Uterus (tissue), 2 donors: ENCODE measurements at regions not wholly inside any gene's neighbourhood (a gene's known extent, or its start where the extent isn't known, plus 50 kb on each side); places are given as distances from the start of the nearest gene placed in this dataset.

Experiments used
- CTCF ChIP-seq, 4 experiments: fragments of 200-600 bp in 2 of 4; fragments of 450-650 bp in 2 of 4; sonication (generic) in 2 of 4; IDR thresholded peaks; one replicate each; pipeline ENCODE4 v1.5.1; 2016 to 2019; ENCODE audit warnings: antibody characterized with exemption in 4 of 4, mild to moderate bottlenecking in 2 of 4, moderate library complexity in 1 of 4
- POLR2A ChIP-seq, 2 donors: fragments of 450-650 bp; IDR thresholded peaks; one replicate each; pipeline ENCODE4 v1.6.1; 2016; ENCODE audit warnings: antibody characterized with exemption in 2 of 2, mild to moderate bottlenecking in 1 of 2, moderate library complexity in 1 of 2

- no peak for TF ChIP-seq POLR2A (IDR thresholded peaks at IDR 0.05)
- no peak for TF ChIP-seq CTCF (IDR thresholded peaks at IDR 0.05)
Measured at GRCh38 chr18:42675810-42676209, 439.7 kb downstream of the RIT2 start.
